GM12878 (cell line): ENCODE measurements at regions not wholly inside any gene's neighbourhood (a gene's known extent, or its start where the extent isn't known, plus 50 kb on each side); places are given as distances from the start of the nearest gene placed in this dataset.

Source experiments
- ATAC-seq: fragments of 200-7000 bp; cut with Tn5 transposase; 3 replicates; pipeline ENCODE4 v1.9.1; 2020; ENCODE audit warnings: mild to moderate bottlenecking, moderate library complexity
- BruUV-seq: library from RNA; stranded (reverse); fragments of 400-500 nt; replicated peaks from 2 replicates; lab custom pipeline; 2021; lab: Mats Ljungman, UMichigan
- CTCF ChIA-PET: fragments of 300-600 bp; sonication (Branson Sonifier 250); formaldehyde crosslinking; extraction: SDS; loops from one replicate; lab custom pipeline; 2021; ENCODE audit warnings: inconsistent platforms; lab: Yijun Ruan, JAX
- POLR2A ChIA-PET: fragments of 350-600 bp; formaldehyde crosslinking; extraction: SDS; loops from one replicate; lab custom pipeline; 2021; ENCODE audit warnings: inconsistent platforms; lab: Charles Lee
- RAD21 ChIA-PET: fragments of 300-600 bp; sonication (Branson Sonifier 250); formaldehyde crosslinking; loops from one replicate; lab custom pipeline; 2023; ENCODE audit warnings: antibody characterized with exemption; ENCODE audit not compliant: unreplicated experiment; lab: Charles Lee
- SMC1A ChIA-PET: fragments of 300-600 bp; sonication (Branson Sonifier 250); formaldehyde crosslinking; loops from one replicate; lab custom pipeline; 2023; ENCODE audit not compliant: unreplicated experiment, uncharacterized antibody; lab: Charles Lee
- DNase-seq: peaks from one replicate; pipeline ENCODE4 v3.0.0-alpha.2; 2011; ENCODE audit warnings: low read depth, low spot score
- FAIRE-seq: peaks from 3 replicates; lab custom pipeline; 2011; peaks lifted over from hg19 to GRCh38; lab: Jason Lieb, UNC
- H2AFZ ChIP-seq: 2 replicates; pipeline ENCODE4 v1.6.0; 2011; ENCODE audit warnings: low read depth, low read length, control low read depth; ENCODE audit not compliant: control insufficient read depth
- H3K27ac ChIP-seq: 2 replicates; pipeline ENCODE4 v1.5.1; 2011; ENCODE audit warnings: control low read depth; ENCODE audit not compliant: control insufficient read depth, insufficient read depth
- H3K27me3 ChIP-seq, 2 experiments: replicated peaks in 1 of 2; 2 replicates each; pipeline versions ENCODE4 v1.6.0 to v1.6.1; 2011; ENCODE audit warnings: low read length in 1 of 2; ENCODE audit not compliant: control insufficient read depth in 2 of 2, insufficient read depth in 2 of 2
- H3K36me3 ChIP-seq, 2 experiments: 2 replicates each; pipeline ENCODE4 v1.5.1; 2011; ENCODE audit warnings: low read length in 1 of 2; ENCODE audit not compliant: control insufficient read depth in 2 of 2, insufficient read depth in 2 of 2
- H3K4me1 ChIP-seq: 2 replicates; pipeline ENCODE4 v1.6.1; 2011; ENCODE audit warnings: mild to moderate bottlenecking, low read length, moderate library complexity, mixed read lengths; ENCODE audit not compliant: control insufficient read depth, insufficient read depth
- H3K4me2 ChIP-seq: 2 replicates; pipeline ENCODE4 v1.6.0; 2011; ENCODE audit warnings: control low read depth; ENCODE audit not compliant: control insufficient read depth, insufficient read depth
- H3K4me3 ChIP-seq: fragments of 200-600 bp; sonication (generic); 2 replicates; pipeline ENCODE4 v1.5.1; 2016
- H3K79me2 ChIP-seq: 2 replicates; pipeline ENCODE4 v1.6.0; 2011; ENCODE audit warnings: low read length; ENCODE audit not compliant: control insufficient read depth, insufficient read depth
- H3K9ac ChIP-seq: 2 replicates; pipeline ENCODE4 v1.8.0; 2011; ENCODE audit warnings: low read length, control low read depth, mixed read lengths; ENCODE audit not compliant: control insufficient read depth, insufficient read depth
- H3K9me3 ChIP-seq: replicated peaks from 3 replicates; pipeline ENCODE4 v1.5.1; 2011; ENCODE audit warnings: mild to moderate bottlenecking, low read length; ENCODE audit not compliant: control insufficient read depth, insufficient read depth
- H4K20me1 ChIP-seq: 2 replicates; pipeline ENCODE4 v1.6.0; 2011; ENCODE audit not compliant: control insufficient read depth, insufficient read depth
- ATF3 ChIP-seq: IDR thresholded peaks from 2 replicates; pipeline ENCODE4 v1.6.1; 2011; ENCODE audit warnings: low read depth, mild to moderate bottlenecking, low read length, moderate library complexity, borderline replicate concordance; ENCODE audit errors: extremely low read depth
- BCL3 ChIP-seq: IDR thresholded peaks from 2 replicates; pipeline ENCODE4 v1.6.1; 2011; ENCODE audit warnings: borderline replicate concordance, low read depth, mild to moderate bottlenecking, moderate library complexity, low read length; ENCODE audit not compliant: insufficient read depth, poor library complexity, severe bottlenecking
- MEF2A ChIP-seq: IDR thresholded peaks from 2 replicates; pipeline ENCODE4 v1.6.1; 2011; ENCODE audit warnings: low read depth, mild to moderate bottlenecking, low read length, moderate library complexity; ENCODE audit not compliant: insufficient read depth
- PKNOX1 ChIP-seq: fragments of 450-650 bp; IDR thresholded peaks from 2 replicates; pipeline ENCODE4 v1.6.1; 2016; ENCODE audit warnings: mild to moderate bottlenecking
- TARDBP ChIP-seq: IDR thresholded peaks from 2 replicates; pipeline ENCODE4 v1.6.1; 2016; ENCODE audit warnings: borderline replicate concordance
- ZNF274 ChIP-seq: IDR thresholded peaks from one replicate; pipeline ENCODE4 v1.8.0; 2011; ENCODE audit not compliant: insufficient read length, insufficient read depth
- WGBS: methylation state at CpG from one replicate; pipeline ENCODE4 v1.1.6; 2016; ENCODE audit warnings: low lambda C conversion rate; ENCODE audit not compliant: insufficient replicate concordance, insufficient coverage; ENCODE audit errors: missing lambda C conversion rate; 5-methylcytosine and 5-hydroxymethylcytosine counted together
- in situ Hi-C: fragments of 300-500 bp; cut with MboI; formaldehyde crosslinking; loops from 9 replicates; pipeline ENCODE4 v1.14.3; 2018; ENCODE audit warnings: mixed read lengths
- intact Hi-C: fragments of 100-400 bp; cut with micrococcal nuclease; formaldehyde crosslinking; loops from one replicate; pipeline ENCODE4 v1.14.2; 2022; ENCODE audit not compliant: unreplicated experiment

- H3K9me3 ChIP-seq: no peaks in the 10 kb centered on the region
- no peaks in the 10 kb centered on the region for H4K20me1 ChIP-seq
- no peaks in the 10 kb centered on the region for H3K27me3 ChIP-seq
- intact Hi-C loops: no loop called here
- no peak overlapping the region for H3K9ac ChIP-seq
- no peak overlapping the region for H3K4me3 ChIP-seq
- 11% methylated on average over 4 of the region's 5 CpGs for WGBS
- ChIA-PET CTCF (no interaction called here), RAD21 (no interaction called here), SMC1A (interaction anchor here (0.6 kb wide), 1 partner anchor 196 kb away, joined by 3 read pairs; no protein-coding TSS in a partner anchor), POLR2A (no interaction called here)
- DNase-seq (no peak), FAIRE-seq (no peak), ATAC-seq (no peak)
- H2AFZ ChIP-seq: no peak overlapping the region
- TF ChIP-seq PKNOX1: no peak
- TF ChIP-seq TARDBP: no peak
- TF ChIP-seq MEF2A: no peak
- no peak for TF ChIP-seq ATF3
- no peak for TF ChIP-seq BCL3
- TF ChIP-seq ZNF274: no peak
- no peaks in the 10 kb centered on the region for H3K79me2 ChIP-seq
- no peaks in the 10 kb centered on the region for H3K4me1 ChIP-seq
- BruUV-seq: no TSS peak
- H3K4me2 ChIP-seq: no peak overlapping the region
- in situ Hi-C loops: no loop called here
- no peaks in the 10 kb centered on the region for H3K36me3 ChIP-seq
- H3K27ac ChIP-seq: no peak overlapping the region
These were observed 55.0 kb upstream of the FABP6 start for GRCh38 chr5:160174290-160174689.
